GM12892 (cell line): ENCODE measurements at regions not wholly inside any gene's neighbourhood (a gene's known extent, or its start where the extent isn't known, plus 50 kb on each side); places are given as distances from the start of the nearest gene placed in this dataset.

Experiments used
- POLR2A ChIP-seq: IDR thresholded peaks from 2 replicates; pipeline ENCODE4 v1.6.1; 2011; ENCODE audit warnings: low read depth, low read length, control low read depth
- POLR2AphosphoS5 ChIP-seq: IDR thresholded peaks from 2 replicates; pipeline ENCODE4 v1.6.1; 2011; ENCODE audit warnings: low read depth, low read length, control low read depth
- TAF1 ChIP-seq: IDR thresholded peaks from 2 replicates; pipeline ENCODE4 v1.6.1; 2011; ENCODE audit warnings: low read depth, mild to moderate bottlenecking, control low read depth, low read length, borderline replicate concordance

DNA sequence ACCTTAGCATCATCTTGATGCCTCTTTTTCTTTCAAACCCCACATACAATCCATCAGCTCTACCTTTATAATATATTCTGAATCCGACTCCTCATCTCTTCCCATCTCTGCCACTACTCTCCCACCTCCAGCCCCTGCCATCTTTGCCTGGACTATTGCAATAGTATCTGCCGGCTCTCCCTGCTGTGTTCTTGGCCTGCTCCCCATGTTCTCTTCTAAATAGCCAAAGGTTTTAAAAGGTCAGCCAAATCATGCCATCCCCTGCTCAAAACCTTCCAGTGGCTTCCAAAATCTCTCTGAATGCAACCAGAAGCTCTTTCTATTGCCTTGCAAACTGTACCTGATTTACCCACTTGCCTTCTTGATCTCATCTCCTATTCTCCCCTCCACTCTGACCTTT is 266.0 kb downstream of the PTTG2 start:
- TF ChIP-seq POLR2A (no peak), POLR2AphosphoS5 (no peak), TAF1 (no peak)
